NT2/D1 (cell line): ENCODE measurements at regions not wholly inside any gene's neighbourhood (a gene's known extent, or its start where the extent isn't known, plus 50 kb on each side); places are given as distances from the start of the nearest gene placed in this dataset.

Source experiments
- SUZ12 ChIP-seq: IDR thresholded peaks from 2 replicates; pipeline ENCODE4 v1.6.1; 2011; ENCODE audit not compliant: insufficient read length, insufficient read depth; ENCODE audit errors: extremely low read depth
- ZNF274 ChIP-seq: IDR thresholded peaks from 2 replicates; pipeline ENCODE4 v1.6.1; 2011; ENCODE audit warnings: mild to moderate bottlenecking, low read depth, low read length

- TF ChIP-seq ZNF274 (no peak), SUZ12 (no peak)
Observed at GRCh38 chr17:53627511-53627910, 195.2 kb upstream of the KIF2B start.
